Calu3 (cell line): ENCODE measurements at regions not wholly inside any gene's neighbourhood (a gene's known extent, or its start where the extent isn't known, plus 50 kb on each side); places are given as distances from the start of the nearest gene placed in this dataset.

Experiments
- BruUV-seq: library from RNA; stranded (reverse); fragments of 400-500 nt; replicated peaks from 2 replicates; lab custom pipeline; 2021; lab: Mats Ljungman, UMichigan
- CTCF ChIA-PET: fragments of 300-600 bp; sonication (Branson Sonifier 250); formaldehyde crosslinking; loops from one replicate; lab custom pipeline; 2022; ENCODE audit warnings: antibody characterized with exemption; lab: Charles Lee
- DNase-seq: peaks from one replicate; pipeline ENCODE4 v3.0.0; 2022
- H3K27ac Mint-ChIP-seq: one replicate; pipeline ENCODE4 v1.8.0; 2022; ENCODE audit warnings: mixed read lengths; ENCODE audit not compliant: unreplicated experiment
- H3K27me3 Mint-ChIP-seq: one replicate; pipeline ENCODE4 v1.8.0; 2022; ENCODE audit warnings: mixed read lengths; ENCODE audit not compliant: unreplicated experiment
- H3K36me3 Mint-ChIP-seq: one replicate; pipeline ENCODE4 v1.8.0; 2022; ENCODE audit warnings: mild to moderate bottlenecking, moderate library complexity, mixed read lengths; ENCODE audit not compliant: insufficient read depth, unreplicated experiment
- H3K4me1 Mint-ChIP-seq: one replicate; pipeline ENCODE4 v1.8.0; 2022; ENCODE audit warnings: mild to moderate bottlenecking, low read depth, mixed read lengths; ENCODE audit not compliant: unreplicated experiment
- H3K4me3 Mint-ChIP-seq: one replicate; pipeline ENCODE4 v1.8.0; 2022; ENCODE audit warnings: mild to moderate bottlenecking, low read depth, moderate library complexity, mixed read lengths; ENCODE audit not compliant: unreplicated experiment
- H3K9me3 Mint-ChIP-seq: one replicate; pipeline ENCODE4 v1.8.0; 2022; ENCODE audit warnings: low read depth, mixed read lengths; ENCODE audit not compliant: unreplicated experiment
- CTCF ChIP-seq: fragments of 200-600 bp; IDR thresholded peaks from one replicate; pipeline ENCODE4 v1.8.0; 2022; ENCODE audit warnings: antibody characterized with exemption; ENCODE audit not compliant: unreplicated experiment
- intact Hi-C: fragments of 100-400 bp; cut with micrococcal nuclease; formaldehyde crosslinking; loops from one replicate; pipeline ENCODE4 v1.10.0; 2022; ENCODE audit not compliant: unreplicated experiment

GRCh38 chr2:128558895-128559532 is 240.3 kb upstream of the HS6ST1 start:
- Mint-ChIP-seq H3K9me3 (no peaks in the 10 kb centered on the region), H3K4me3 (no peak overlapping the region), H3K4me1 (no peaks in the 10 kb centered on the region), H3K27ac (no peak overlapping the region), H3K27me3 (no peaks in the 10 kb centered on the region), H3K36me3 (no peaks in the 10 kb centered on the region)
- CTCF ChIA-PET, result interaction anchor here (0.6 kb wide), 1 partner anchor 145 kb away, joined by 3 read pairs; no protein-coding TSS in a partner anchor
- intact Hi-C loops, result no loop called here
- no peak for DNase-seq
- no peak for TF ChIP-seq CTCF
- no TSS peak for BruUV-seq

GRCh38 chr2:128559533-128560515 is 241.2 kb upstream of the HS6ST1 start:
- no peak for DNase-seq
- CTCF ChIA-PET, result no interaction called here
- BruUV-seq, result no TSS peak
- Mint-ChIP-seq H3K36me3 (no peaks in the 10 kb centered on the region), H3K4me1 (no peaks in the 10 kb centered on the region), H3K27ac (no peak overlapping the region), H3K9me3 (no peaks in the 10 kb centered on the region), H3K27me3 (no peaks in the 10 kb centered on the region), H3K4me3 (no peak overlapping the region)
- intact Hi-C loops, result no loop called here
- no peak for TF ChIP-seq CTCF

- no TSS peak for BruUV-seq
- Mint-ChIP-seq H3K9me3 (no peaks in the 10 kb centered on the region), H3K36me3 (no peaks in the 10 kb centered on the region), H3K4me3 (no peak overlapping the region), H3K27ac (no peak overlapping the region), H3K27me3 (no peaks in the 10 kb centered on the region), H3K4me1 (no peaks in the 10 kb centered on the region)
- DNase-seq, result no peak
- CTCF ChIA-PET, result no interaction called here
- TF ChIP-seq CTCF, result no peak
- intact Hi-C loops, result no loop called here
Observed at GRCh38 chr2:128560718-128561117, 242.1 kb upstream of the HS6ST1 start.

- Mint-ChIP-seq H3K9me3 (no peaks in the 10 kb centered on the region), H3K36me3 (no peaks in the 10 kb centered on the region), H3K4me3 (no peak overlapping the region), H3K27ac (no peak overlapping the region), H3K27me3 (no peaks in the 10 kb centered on the region), H3K4me1 (no peaks in the 10 kb centered on the region)
- no TSS peak for BruUV-seq
- intact Hi-C loops, result no loop called here
- CTCF ChIA-PET, result no interaction called here
- TF ChIP-seq CTCF, result no peak
- no peak for DNase-seq
Observed at GRCh38 chr2:128562471-128563347, 244.0 kb upstream of the HS6ST1 start.
